CD4-positive, alpha-beta memory T cell (primary cell): ENCODE measurements at regions not wholly inside any gene's neighbourhood (a gene's known extent, or its start where the extent isn't known, plus 50 kb on each side); places are given as distances from the start of the nearest gene placed in this dataset.
A peak's percentile ranks its signal among the peaks of the same experiment; 100 is the strongest.

Source experiments
- CTCF ChIA-PET: fragments of 350-600 bp; sonication (Branson Sonifier 250); formaldehyde crosslinking; loops from one replicate; lab custom pipeline; 2021; ENCODE audit warnings: inconsistent platforms; ENCODE audit not compliant: partially characterized antibody; lab: Charles Lee
- POLR2A ChIA-PET: fragments of 350-600 bp; sonication (Branson Sonifier 250); formaldehyde crosslinking; loops from one replicate; lab custom pipeline; 2021; ENCODE audit not compliant: partially characterized antibody; lab: Charles Lee
- DNase-seq, 5 donors: peaks; one replicate each; pipeline versions ENCODE4 v3.0.0 to v3.0.0-alpha.2; 2020 to 2022; ENCODE audit warnings: mixed read lengths in 1 of 5
- H3K27ac ChIP-seq: one replicate; pipeline ENCODE4 v1.7.0; 2013; ENCODE audit warnings: low read depth, low read length
- H3K27me3 ChIP-seq: 2 replicates; pipeline ENCODE4 v1.7.0; 2013; ENCODE audit warnings: mild to moderate bottlenecking, low read length, moderate library complexity; ENCODE audit not compliant: insufficient read depth
- H3K36me3 ChIP-seq: 2 replicates; pipeline ENCODE4 v1.7.0; 2013; ENCODE audit warnings: mild to moderate bottlenecking, low read length, moderate library complexity; ENCODE audit not compliant: insufficient read depth
- H3K4me1 ChIP-seq: 2 replicates; pipeline ENCODE4 v1.7.0; 2013; ENCODE audit warnings: mild to moderate bottlenecking, low read length, moderate library complexity; ENCODE audit not compliant: insufficient read depth
- H3K4me3 ChIP-seq, 2 donors: one replicate each; pipeline ENCODE4 v1.7.0; 2013; ENCODE audit warnings: low read length in 2 of 2, mild to moderate bottlenecking in 1 of 2
- H3K9me3 ChIP-seq, 2 donors: one replicate each; pipeline ENCODE4 v1.7.0; 2013; ENCODE audit warnings: low read length in 2 of 2, control low read depth in 1 of 2; ENCODE audit not compliant: control insufficient read depth in 1 of 2
- H3K27ac Mint-ChIP-seq, 7 donors: one replicate each; pipeline ENCODE4 v1.8.0; 2020 to 2021; ENCODE audit warnings: mixed read lengths in 7 of 7, mild to moderate bottlenecking in 6 of 7, inconsistent platforms in 3 of 7, moderate library complexity in 3 of 7
- H3K27me3 Mint-ChIP-seq, 2 donors: one replicate each; pipeline ENCODE4 v1.8.0; 2020 to 2021; ENCODE audit warnings: mixed read lengths in 2 of 2
- H3K36me3 Mint-ChIP-seq, 2 donors: one replicate each; pipeline ENCODE4 v1.8.0; 2020 to 2021; ENCODE audit warnings: mixed read lengths in 2 of 2, inconsistent platforms in 1 of 2, mild to moderate bottlenecking in 1 of 2
- H3K4me1 Mint-ChIP-seq, 4 donors: one replicate each; pipeline ENCODE4 v1.8.0; 2020 to 2021; ENCODE audit warnings: mixed read lengths in 4 of 4, mild to moderate bottlenecking in 1 of 4
- H3K4me3 Mint-ChIP-seq, 8 donors: one replicate each; pipeline ENCODE4 v1.8.0; 2020 to 2021; ENCODE audit warnings: mixed read lengths in 8 of 8, mild to moderate bottlenecking in 7 of 8, moderate library complexity in 6 of 8, inconsistent platforms in 3 of 8
- H3K9me3 Mint-ChIP-seq, 8 donors: one replicate each; pipeline ENCODE4 v1.8.0; 2020 to 2021; ENCODE audit warnings: mixed read lengths in 8 of 8, mild to moderate bottlenecking in 5 of 8, inconsistent platforms in 3 of 8, moderate library complexity in 1 of 8
- intact Hi-C: fragments of 100-400 bp; cut with micrococcal nuclease; formaldehyde crosslinking; loops from one replicate; pipeline ENCODE4 v1.15.1; 2023

DNA sequence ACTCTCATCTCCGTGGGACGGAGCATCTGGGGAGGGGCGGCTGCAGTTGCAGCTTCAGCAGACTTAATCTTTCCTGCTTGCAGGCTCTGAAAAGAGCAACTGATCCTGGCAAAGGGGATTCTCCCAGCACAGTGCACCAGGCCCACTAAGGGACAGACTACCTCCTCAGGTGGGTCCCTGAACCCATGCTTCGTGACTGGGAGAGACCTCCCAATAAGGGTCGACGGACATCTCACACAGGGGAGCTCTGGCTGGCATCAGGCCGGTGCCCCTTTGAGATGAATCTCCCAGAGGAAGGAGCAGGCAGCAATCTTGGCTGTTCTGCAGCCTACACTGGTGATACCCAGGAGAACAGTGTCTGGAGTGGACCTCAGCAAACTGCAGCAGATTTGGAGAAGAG is 303.3 kb upstream of the FGF16 start:
- no peak for DNase-seq
- Histone ChIP-seq H3K36me3 (no peaks in the 10 kb centered on the region), H3K9me3 (no peaks in the 10 kb centered on the region), H3K27me3 (no peaks in the 10 kb centered on the region), H3K4me1 (no peaks in the 10 kb centered on the region), H3K4me3 (no peak overlapping the region), H3K27ac (no peak overlapping the region)
- Mint-ChIP-seq H3K4me1 (no peaks in the 10 kb centered on the region), H3K27ac (no peak overlapping the region), H3K36me3 (no peaks in the 10 kb centered on the region), H3K4me3 (no peak overlapping the region), H3K27me3 (peaks cover 0 to 1% of the 10 kb centered on the region in 2 donors), H3K9me3 (peaks cover 0 to 12% (median under 1%) of the 10 kb centered on the region in 8 donors)
- ChIA-PET CTCF (no interaction called here), POLR2A (no interaction called here)
- intact Hi-C loops = no loop called here

DNA sequence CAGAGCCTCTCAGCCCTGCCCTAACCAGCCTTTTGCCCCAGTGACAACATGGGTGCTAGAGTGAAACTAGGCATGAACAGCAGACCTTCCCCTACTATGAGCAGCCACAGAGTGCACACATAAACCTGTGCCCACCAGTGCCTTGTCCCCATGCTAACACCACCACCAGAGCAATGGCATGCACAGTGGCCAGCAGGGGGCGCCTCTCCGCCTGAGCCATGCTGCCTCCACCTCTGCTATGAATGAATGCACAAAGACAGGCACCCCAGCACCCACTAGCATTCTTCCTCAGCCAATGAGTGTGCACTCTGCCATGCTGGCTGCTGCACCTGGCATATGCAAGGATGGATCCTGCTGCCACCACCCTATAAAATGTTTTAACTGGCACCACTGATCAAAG is 286.9 kb upstream of the FGF16 start:
- Mint-ChIP-seq H3K4me3 (no peak overlapping the region), H3K27ac (no peak overlapping the region), H3K36me3 (no peaks in the 10 kb centered on the region), H3K9me3 (peaks cover 0 to 18% (median 8%) of the 10 kb centered on the region in 8 donors), H3K27me3 (peaks cover 0 to 1% of the 10 kb centered on the region in 2 donors), H3K4me1 (no peaks in the 10 kb centered on the region)
- ChIA-PET POLR2A (no interaction called here), CTCF (no interaction called here)
- Histone ChIP-seq H3K36me3 (no peaks in the 10 kb centered on the region), H3K4me3 (no peak overlapping the region), H3K9me3 (no peaks in the 10 kb centered on the region), H3K4me1 (no peaks in the 10 kb centered on the region), H3K27me3 (no peaks in the 10 kb centered on the region), H3K27ac (no peak overlapping the region)
- DNase-seq = peak in 3 of 5 donors; percentile 1 to 10 (median 3)
- intact Hi-C loops = no loop called here

DNA sequence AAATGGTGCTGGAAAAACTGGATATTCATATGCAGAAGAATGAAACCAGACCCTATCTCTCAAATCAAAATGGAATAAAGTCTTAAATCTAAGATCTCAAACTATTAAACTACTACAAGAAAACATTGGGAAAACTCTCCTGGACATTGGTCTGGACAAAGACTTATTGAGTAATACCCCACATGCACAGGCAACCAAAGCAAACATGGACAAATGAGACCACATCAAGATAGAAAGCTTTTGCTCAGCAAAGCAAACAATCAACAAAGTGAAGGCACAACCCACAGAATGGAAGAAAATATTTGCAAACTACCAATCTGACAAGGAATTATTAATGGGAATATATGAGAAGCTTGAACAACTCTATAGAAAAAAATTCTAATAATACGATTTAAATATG is 284.4 kb upstream of the FGF16 start:
- no peaks in the 10 kb centered on the region for H3K4me1 Mint-ChIP-seq
- Histone ChIP-seq H3K36me3 (no peaks in the 10 kb centered on the region), H3K27ac (no peak overlapping the region), H3K27me3 (no peaks in the 10 kb centered on the region), H3K4me3 (no peak overlapping the region), H3K9me3 (no peaks in the 10 kb centered on the region), H3K4me1 (no peaks in the 10 kb centered on the region)
- DNase-seq = no peak
- H3K36me3 Mint-ChIP-seq = no peaks in the 10 kb centered on the region
- ChIA-PET POLR2A (no interaction called here), CTCF (no interaction called here)
- H3K27ac Mint-ChIP-seq = no peak overlapping the region
- peaks cover 0 to under 1% of the 10 kb centered on the region in 2 donors for H3K27me3 Mint-ChIP-seq
- peaks cover 0 to 18% (median 8%) of the 10 kb centered on the region in 8 donors for H3K9me3 Mint-ChIP-seq
- no peak overlapping the region for H3K4me3 Mint-ChIP-seq
- intact Hi-C loops = no loop called here

GRCh38 chrX:77167993-77168392 is 279.2 kb upstream of the FGF16 start:
- H3K4me3 Mint-ChIP-seq = no peak overlapping the region
- POLR2A ChIA-PET = no interaction called here
- intact Hi-C loops = no loop called here
- H3K27ac Mint-ChIP-seq = no peak overlapping the region
- H3K4me1 ChIP-seq = no peaks in the 10 kb centered on the region
- H3K9me3 ChIP-seq = no peaks in the 10 kb centered on the region
- no peaks in the 10 kb centered on the region for H3K36me3 Mint-ChIP-seq
- H3K27me3 Mint-ChIP-seq = peaks cover 0 to 1% of the 10 kb centered on the region in 2 donors
- CTCF ChIA-PET = no interaction called here
- no peak for DNase-seq
- H3K36me3 ChIP-seq = no peaks in the 10 kb centered on the region
- H3K27ac ChIP-seq = no peak overlapping the region
- H3K9me3 Mint-ChIP-seq = peaks cover 0 to 3% (median 0%) of the 10 kb centered on the region in 8 donors
- no peaks in the 10 kb centered on the region for H3K4me1 Mint-ChIP-seq
- no peak overlapping the region for H3K4me3 ChIP-seq
- H3K27me3 ChIP-seq = no peaks in the 10 kb centered on the region

GRCh38 chrX:77174680-77175519 is 272.3 kb upstream of the FGF16 start:
- Histone ChIP-seq H3K9me3 (no peaks in the 10 kb centered on the region), H3K4me3 (no peak overlapping the region), H3K4me1 (no peaks in the 10 kb centered on the region), H3K36me3 (no peaks in the 10 kb centered on the region), H3K27me3 (no peaks in the 10 kb centered on the region), H3K27ac (no peak overlapping the region)
- peaks cover 0 to 2% (median 0%) of the 10 kb centered on the region in 8 donors for H3K9me3 Mint-ChIP-seq
- H3K27me3 Mint-ChIP-seq = peaks cover 0 to 2% of the 10 kb centered on the region in 2 donors
- ChIA-PET CTCF (interaction anchor here (1.3 kb wide), 1 partner anchor 10 kb away, joined by 3 read pairs; no protein-coding TSS in a partner anchor), POLR2A (no interaction called here)
- intact Hi-C loops = no loop called here
- no peak for DNase-seq
- no peak overlapping the region for H3K27ac Mint-ChIP-seq
- no peaks in the 10 kb centered on the region for H3K4me1 Mint-ChIP-seq
- H3K4me3 Mint-ChIP-seq = no peak overlapping the region
- no peaks in the 10 kb centered on the region for H3K36me3 Mint-ChIP-seq

GRCh38 chrX:77200663-77201062 is 246.5 kb upstream of the FGF16 start:
- intact Hi-C loops = no loop called here
- Histone ChIP-seq H3K9me3 (no peaks in the 10 kb centered on the region), H3K4me1 (no peaks in the 10 kb centered on the region), H3K27me3 (no peaks in the 10 kb centered on the region), H3K27ac (no peak overlapping the region), H3K36me3 (no peaks in the 10 kb centered on the region), H3K4me3 (no peak overlapping the region)
- H3K4me3 Mint-ChIP-seq = no peak overlapping the region
- H3K27me3 Mint-ChIP-seq = no peaks in the 10 kb centered on the region
- DNase-seq = no peak
- H3K9me3 Mint-ChIP-seq = peaks cover 0 to 7% (median under 1%) of the 10 kb centered on the region in 8 donors
- H3K27ac Mint-ChIP-seq = no peak overlapping the region
- CTCF ChIA-PET = no interaction called here
- no peaks in the 10 kb centered on the region for H3K4me1 Mint-ChIP-seq
- POLR2A ChIA-PET = no interaction called here
- no peaks in the 10 kb centered on the region for H3K36me3 Mint-ChIP-seq

DNA sequence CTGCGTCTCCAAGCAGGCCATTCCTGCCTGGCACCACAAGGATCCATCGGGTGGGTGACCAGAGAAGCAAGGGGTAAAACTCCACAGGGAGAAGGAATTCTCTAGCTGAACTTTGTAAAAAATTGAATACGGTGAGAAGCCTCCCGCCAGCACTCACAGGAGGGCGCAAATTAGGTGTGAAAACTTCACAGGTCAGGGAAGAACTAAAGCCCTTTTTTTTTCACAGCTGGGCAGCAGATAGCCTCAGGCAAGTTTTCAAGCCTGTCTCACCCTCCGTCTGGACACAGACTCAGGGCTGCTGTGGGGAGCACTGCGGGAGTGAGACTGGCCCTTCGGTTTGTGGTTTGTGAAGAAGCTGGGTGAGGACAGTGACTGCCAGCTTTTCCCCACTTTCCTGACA is 224.1 kb upstream of the FGF16 start:
- peaks cover 0 to 2% (median 0%) of the 10 kb centered on the region in 8 donors for H3K9me3 Mint-ChIP-seq
- H3K9me3 ChIP-seq = no peaks in the 10 kb centered on the region
- no peak overlapping the region for H3K27ac Mint-ChIP-seq
- DNase-seq = no peak
- no peak overlapping the region for H3K27ac ChIP-seq
- ChIA-PET POLR2A (no interaction called here), CTCF (no interaction called here)
- intact Hi-C loops = no loop called here
- no peaks in the 10 kb centered on the region for H3K36me3 ChIP-seq
- H3K27me3 ChIP-seq = no peaks in the 10 kb centered on the region
- peaks cover 0 to 5% of the 10 kb centered on the region in 2 donors for H3K27me3 Mint-ChIP-seq
- no peak overlapping the region for H3K4me3 Mint-ChIP-seq
- no peaks in the 10 kb centered on the region for H3K4me1 Mint-ChIP-seq
- no peaks in the 10 kb centered on the region for H3K4me1 ChIP-seq
- no peaks in the 10 kb centered on the region for H3K36me3 Mint-ChIP-seq
- no peak overlapping the region for H3K4me3 ChIP-seq
